ENCODE measurements at regions not wholly inside any gene's neighbourhood (a gene's known extent, or its start where the extent isn't known, plus 50 kb on each side); places are given as distances from the start of the nearest gene placed in this dataset.

DNA sequence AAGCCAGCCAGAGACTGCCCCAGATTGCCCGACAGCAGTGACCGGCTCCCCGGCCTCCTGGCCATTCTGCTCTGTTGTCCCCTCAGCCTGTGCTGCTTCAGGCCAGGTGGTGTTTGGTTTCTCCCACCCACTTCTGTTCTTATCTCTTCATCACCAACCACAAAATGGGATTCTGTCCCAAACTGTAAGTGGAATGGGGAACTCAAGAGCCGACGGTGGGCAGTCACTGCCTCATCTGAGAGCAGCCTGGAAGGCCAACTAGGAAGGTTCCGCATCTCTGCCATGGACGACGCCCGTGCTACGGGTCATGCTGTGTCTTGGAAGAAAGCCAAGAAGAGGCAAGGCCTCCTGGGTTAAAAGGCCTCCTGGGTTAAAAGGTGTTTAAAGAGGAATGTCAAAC is 219.0 kb upstream of the PIK3R1 start:
- ATAC-seq (no peak), DNase-seq (ENCODE audit: low spot score) (no peak)
- CTCF ChIA-PET, result no interaction called here
- POLR2A ChIA-PET, result no interaction called here
- Mint-ChIP-seq H3K36me3 (no peaks in the 10 kb centered on the region), H3K27ac (no peak overlapping the region), H3K9me3 (no peaks in the 10 kb centered on the region), H3K4me1 (0 out of 2 replicates have a peak, but pooled peaks cover 2% of the 10 kb centered on the region), H3K4me3 (no peak overlapping the region), H3K27me3 (ENCODE audit: low read depth) (no peaks in the 10 kb centered on the region)
- TF ChIP-seq SMAD4 (CRISPR knock-in tag; IDR thresholded peaks at IDR 0.05), result no peak
- no peak for TF ChIP-seq MXD4 (CRISPR knock-in tag; IDR thresholded peaks at IDR 0.05; ENCODE audit: borderline replicate concordance)
- TF ChIP-seq, protein P1, sequence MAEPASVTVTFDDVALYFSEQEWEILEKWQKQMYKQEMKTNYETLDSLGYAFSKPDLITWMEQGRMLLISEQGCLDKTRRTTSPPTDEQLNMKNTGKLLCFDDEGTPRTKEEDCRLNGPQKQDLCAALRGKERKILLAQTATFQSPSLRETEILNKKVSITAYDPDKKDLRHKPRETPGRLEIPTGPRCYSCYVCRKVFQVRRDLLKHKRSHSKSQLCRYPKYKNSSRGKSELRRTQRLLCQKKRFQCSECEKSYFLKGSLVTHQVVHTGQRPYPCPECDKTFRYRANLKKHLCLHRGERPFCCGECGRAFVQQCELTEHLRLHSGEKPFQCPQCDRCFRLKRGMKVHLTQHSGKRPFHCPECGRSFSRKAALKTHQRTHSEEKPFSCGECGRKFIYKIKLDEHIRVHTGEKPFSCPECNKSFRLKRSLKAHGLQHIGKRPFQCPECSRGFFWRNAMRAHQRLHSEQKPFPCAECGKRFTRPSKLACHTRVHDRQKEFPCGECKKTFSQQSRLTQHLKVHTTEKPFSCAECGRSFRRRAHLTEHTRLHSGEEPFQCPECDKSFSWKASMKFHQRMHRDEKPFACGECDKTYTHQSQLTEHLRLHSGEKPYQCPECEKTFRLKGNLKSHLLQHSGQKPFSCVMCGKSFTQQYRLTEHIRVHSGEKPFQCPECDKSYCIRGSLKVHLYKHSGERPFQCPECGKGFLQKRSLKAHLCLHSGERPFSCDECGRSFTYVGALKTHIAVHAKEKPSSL (CRISPR knock-in tag; conservative IDR thresholded peaks at IDR 0.05), result no peak
- no peak for TF ChIP-seq JAZF1 (CRISPR knock-in tag; IDR thresholded peaks at IDR 0.05)
- no peak for TF ChIP-seq PRRX2 (CRISPR knock-in tag; IDR thresholded peaks at IDR 0.05)

DNA sequence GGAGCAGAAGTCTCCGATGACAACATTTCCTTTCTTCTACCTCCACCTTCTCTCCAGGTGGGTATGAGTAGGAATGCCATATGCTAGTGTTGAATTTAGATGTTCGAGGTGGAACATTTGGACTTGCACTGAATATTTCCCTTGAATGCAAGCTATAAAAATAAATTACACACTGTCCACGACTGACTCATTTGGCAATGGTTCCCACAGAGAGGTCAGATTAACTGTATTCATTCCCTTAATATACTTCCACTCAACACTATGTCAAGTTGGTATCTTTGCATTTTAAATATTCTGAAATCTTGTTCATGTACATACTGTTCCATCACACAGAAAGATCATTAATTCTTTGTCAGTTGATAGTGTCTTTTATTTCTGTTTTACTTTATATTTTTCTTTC is 222.6 kb upstream of the PIK3R1 start:
- no peak overlapping the region for H3K4me3 Mint-ChIP-seq
- no peak overlapping the region for H3K27ac Mint-ChIP-seq
- ATAC-seq, result no peak
- H3K9me3 Mint-ChIP-seq, result peaks cover 9% of the 10 kb centered on the region
- TF ChIP-seq IRF2 (CRISPR knock-in tag; IDR thresholded peaks at IDR 0.05; ENCODE audit: borderline replicate concordance, low read depth) (no peak), CDX4 (CRISPR knock-in tag; IDR thresholded peaks at IDR 0.05; ENCODE audit: borderline replicate concordance) (no peak), ETV6 (CRISPR knock-in tag; IDR thresholded peaks at IDR 0.05) (no peak), HMGA2 (CRISPR knock-in tag; IDR thresholded peaks at IDR 0.05) (no peak), USF1 (CRISPR knock-in tag; IDR thresholded peaks at IDR 0.05) (no peak), CREM (CRISPR knock-in tag; IDR thresholded peaks at IDR 0.05) (no peak), PRRX2 (CRISPR knock-in tag; IDR thresholded peaks at IDR 0.05) (no peak), ZNF396 (CRISPR knock-in tag; IDR thresholded peaks at IDR 0.05; ENCODE audit: borderline replicate concordance) (no peak), FOXK1 (CRISPR knock-in tag; IDR thresholded peaks at IDR 0.05) (no peak), ATF3 (CRISPR knock-in tag; conservative IDR thresholded peaks at IDR 0.05) (no peak), ESRRA (CRISPR knock-in tag; IDR thresholded peaks at IDR 0.05; ENCODE audit: borderline replicate concordance) (no peak), ERG (CRISPR knock-in tag; IDR thresholded peaks at IDR 0.05) (no peak), CBFB (CRISPR knock-in tag; IDR thresholded peaks at IDR 0.05; ENCODE audit: low read depth) (no peak)
- TF ChIP-seq, protein P2, sequence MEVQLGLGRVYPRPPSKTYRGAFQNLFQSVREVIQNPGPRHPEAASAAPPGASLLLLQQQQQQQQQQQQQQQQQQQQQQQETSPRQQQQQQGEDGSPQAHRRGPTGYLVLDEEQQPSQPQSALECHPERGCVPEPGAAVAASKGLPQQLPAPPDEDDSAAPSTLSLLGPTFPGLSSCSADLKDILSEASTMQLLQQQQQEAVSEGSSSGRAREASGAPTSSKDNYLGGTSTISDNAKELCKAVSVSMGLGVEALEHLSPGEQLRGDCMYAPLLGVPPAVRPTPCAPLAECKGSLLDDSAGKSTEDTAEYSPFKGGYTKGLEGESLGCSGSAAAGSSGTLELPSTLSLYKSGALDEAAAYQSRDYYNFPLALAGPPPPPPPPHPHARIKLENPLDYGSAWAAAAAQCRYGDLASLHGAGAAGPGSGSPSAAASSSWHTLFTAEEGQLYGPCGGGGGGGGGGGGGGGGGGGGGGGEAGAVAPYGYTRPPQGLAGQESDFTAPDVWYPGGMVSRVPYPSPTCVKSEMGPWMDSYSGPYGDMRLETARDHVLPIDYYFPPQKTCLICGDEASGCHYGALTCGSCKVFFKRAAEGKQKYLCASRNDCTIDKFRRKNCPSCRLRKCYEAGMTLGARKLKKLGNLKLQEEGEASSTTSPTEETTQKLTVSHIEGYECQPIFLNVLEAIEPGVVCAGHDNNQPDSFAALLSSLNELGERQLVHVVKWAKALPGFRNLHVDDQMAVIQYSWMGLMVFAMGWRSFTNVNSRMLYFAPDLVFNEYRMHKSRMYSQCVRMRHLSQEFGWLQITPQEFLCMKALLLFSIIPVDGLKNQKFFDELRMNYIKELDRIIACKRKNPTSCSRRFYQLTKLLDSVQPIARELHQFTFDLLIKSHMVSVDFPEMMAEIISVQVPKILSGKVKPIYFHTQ (CRISPR knock-in tag; IDR thresholded peaks at IDR 0.05), result no peak
- TF ChIP-seq, protein P3, sequence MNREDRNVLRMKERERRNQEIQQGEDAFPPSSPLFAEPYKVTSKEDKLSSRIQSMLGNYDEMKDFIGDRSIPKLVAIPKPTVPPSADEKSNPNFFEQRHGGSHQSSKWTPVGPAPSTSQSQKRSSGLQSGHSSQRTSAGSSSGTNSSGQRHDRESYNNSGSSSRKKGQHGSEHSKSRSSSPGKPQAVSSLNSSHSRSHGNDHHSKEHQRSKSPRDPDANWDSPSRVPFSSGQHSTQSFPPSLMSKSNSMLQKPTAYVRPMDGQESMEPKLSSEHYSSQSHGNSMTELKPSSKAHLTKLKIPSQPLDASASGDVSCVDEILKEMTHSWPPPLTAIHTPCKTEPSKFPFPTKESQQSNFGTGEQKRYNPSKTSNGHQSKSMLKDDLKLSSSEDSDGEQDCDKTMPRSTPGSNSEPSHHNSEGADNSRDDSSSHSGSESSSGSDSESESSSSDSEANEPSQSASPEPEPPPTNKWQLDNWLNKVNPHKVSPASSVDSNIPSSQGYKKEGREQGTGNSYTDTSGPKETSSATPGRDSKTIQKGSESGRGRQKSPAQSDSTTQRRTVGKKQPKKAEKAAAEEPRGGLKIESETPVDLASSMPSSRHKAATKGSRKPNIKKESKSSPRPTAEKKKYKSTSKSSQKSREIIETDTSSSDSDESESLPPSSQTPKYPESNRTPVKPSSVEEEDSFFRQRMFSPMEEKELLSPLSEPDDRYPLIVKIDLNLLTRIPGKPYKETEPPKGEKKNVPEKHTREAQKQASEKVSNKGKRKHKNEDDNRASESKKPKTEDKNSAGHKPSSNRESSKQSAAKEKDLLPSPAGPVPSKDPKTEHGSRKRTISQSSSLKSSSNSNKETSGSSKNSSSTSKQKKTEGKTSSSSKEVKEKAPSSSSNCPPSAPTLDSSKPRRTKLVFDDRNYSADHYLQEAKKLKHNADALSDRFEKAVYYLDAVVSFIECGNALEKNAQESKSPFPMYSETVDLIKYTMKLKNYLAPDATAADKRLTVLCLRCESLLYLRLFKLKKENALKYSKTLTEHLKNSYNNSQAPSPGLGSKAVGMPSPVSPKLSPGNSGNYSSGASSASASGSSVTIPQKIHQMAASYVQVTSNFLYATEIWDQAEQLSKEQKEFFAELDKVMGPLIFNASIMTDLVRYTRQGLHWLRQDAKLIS (CRISPR knock-in tag; IDR thresholded peaks at IDR 0.05; ENCODE audit: borderline replicate concordance), result no peak
- no peak for DNase-seq (ENCODE audit: low spot score)
- 0 out of 2 replicates have a peak, but pooled peaks cover 5% of the 10 kb centered on the region for H3K4me1 Mint-ChIP-seq
- ChIA-PET CTCF (no interaction called here), POLR2A (no interaction called here)
- no peaks in the 10 kb centered on the region for H3K36me3 Mint-ChIP-seq
- H3K27me3 Mint-ChIP-seq (ENCODE audit: low read depth), result no peaks in the 10 kb centered on the region

All from WTC11 (cell line).